Right atrium auricular region (tissue), 2 donors: ENCODE measurements at regions not wholly inside any gene's neighbourhood (a gene's known extent, or its start where the extent isn't known, plus 50 kb on each side); places are given as distances from the start of the nearest gene placed in this dataset.

ENCODE experiments used
- DNase-seq: peaks from one replicate; pipeline ENCODE4 v3.0.0-alpha.2; 2019; ENCODE audit warnings: low spot score
- H3K27ac ChIP-seq, 2 donors: fragments of 200-600 bp; sonication (generic); 1 replicate in 1 of 2; 2 replicates in 1 of 2; pipeline ENCODE4 v1.5.1; 2016 to 2019
- H3K27me3 ChIP-seq, 2 donors: fragments of 200-600 bp; sonication (generic); one replicate each; pipeline versions ENCODE4 v1.5.1 to v1.6.0; 2017 to 2019
- H3K36me3 ChIP-seq: fragments of 200-600 bp; sonication (generic); one replicate; pipeline ENCODE4 v1.5.1; 2016
- H3K4me1 ChIP-seq, 2 donors: fragments of 200-600 bp; sonication (generic); one replicate each; pipeline versions ENCODE4 v1.5.1 to v1.6.0; 2017 to 2019
- H3K4me3 ChIP-seq, 2 donors: fragments of 200-600 bp; sonication (generic); 1 replicate in 1 of 2; 2 replicates in 1 of 2; pipeline ENCODE4 v1.5.1; 2017 to 2019; ENCODE audit warnings: mild to moderate bottlenecking in 1 of 2, moderate library complexity in 1 of 2
- H3K9me3 ChIP-seq, 2 donors: fragments of 200-600 bp; sonication (generic); one replicate each; pipeline ENCODE4 v1.5.1; 2019
- CTCF ChIP-seq, 2 donors: fragments of 200-600 bp; sonication (generic); IDR thresholded peaks; one replicate each; pipeline ENCODE4 v1.5.1; 2019; ENCODE audit warnings: antibody characterized with exemption in 2 of 2

- Histone ChIP-seq H3K27me3 (no peaks in the 10 kb centered on the region), H3K27ac (no peak overlapping the region), H3K36me3 (no peaks in the 10 kb centered on the region), H3K4me3 (no peak overlapping the region), H3K4me1 (no peaks in the 10 kb centered on the region), H3K9me3 (no peaks in the 10 kb centered on the region)
- no peak for TF ChIP-seq CTCF (IDR thresholded peaks at IDR 0.05)
- DNase-seq, result no peak
These were observed 167.0 kb downstream of the POU4F1 start for GRCh38 chr13:78436311-78436710.

- TF ChIP-seq CTCF (IDR thresholded peaks at IDR 0.05), result no peak
- Histone ChIP-seq H3K4me3 (no peak overlapping the region), H3K27ac (no peak overlapping the region), H3K27me3 (no peaks in the 10 kb centered on the region), H3K9me3 (no peaks in the 10 kb centered on the region), H3K36me3 (no peaks in the 10 kb centered on the region), H3K4me1 (no peaks in the 10 kb centered on the region)
- no peak for DNase-seq
These were observed 172.0 kb downstream of the POU4F1 start for GRCh38 chr13:78431328-78431727.

- H3K4me1 ChIP-seq, result no peaks in the 10 kb centered on the region
- DNase-seq, result no peak
- no peaks in the 10 kb centered on the region for H3K27me3 ChIP-seq
- TF ChIP-seq CTCF (IDR thresholded peaks at IDR 0.05), result no peak
- no peak overlapping the region for H3K27ac ChIP-seq
- no peak overlapping the region for H3K4me3 ChIP-seq
- H3K9me3 ChIP-seq, result no peaks in the 10 kb centered on the region
- no peaks in the 10 kb centered on the region for H3K36me3 ChIP-seq
These were observed 172.5 kb downstream of the POU4F1 start for GRCh38 chr13:78430811-78431210.

- H3K27ac ChIP-seq, result no peak overlapping the region
- DNase-seq, result no peak
- H3K36me3 ChIP-seq, result no peaks in the 10 kb centered on the region
- no peak overlapping the region for H3K4me3 ChIP-seq
- H3K27me3 ChIP-seq, result no peaks in the 10 kb centered on the region
- H3K9me3 ChIP-seq, result no peaks in the 10 kb centered on the region
- no peaks in the 10 kb centered on the region for H3K4me1 ChIP-seq
- TF ChIP-seq CTCF (IDR thresholded peaks at IDR 0.05), result no peak
These were observed 173.1 kb downstream of the POU4F1 start for GRCh38 chr13:78430166-78430791.

- Histone ChIP-seq H3K27me3 (no peaks in the 10 kb centered on the region), H3K4me1 (no peaks in the 10 kb centered on the region), H3K9me3 (no peaks in the 10 kb centered on the region), H3K36me3 (no peaks in the 10 kb centered on the region), H3K27ac (no peak overlapping the region), H3K4me3 (no peak overlapping the region)
- no peak for TF ChIP-seq CTCF (IDR thresholded peaks at IDR 0.05)
- no peak for DNase-seq
These were observed 174.7 kb downstream of the POU4F1 start for GRCh38 chr13:78428646-78429045.

- no peak overlapping the region for H3K4me3 ChIP-seq
- H3K36me3 ChIP-seq, result no peaks in the 10 kb centered on the region
- H3K27me3 ChIP-seq, result no peaks in the 10 kb centered on the region
- DNase-seq, result no peak
- no peak for TF ChIP-seq CTCF (IDR thresholded peaks at IDR 0.05)
- H3K9me3 ChIP-seq, result no peaks in the 10 kb centered on the region
- H3K4me1 ChIP-seq, result no peaks in the 10 kb centered on the region
- H3K27ac ChIP-seq, result no peak overlapping the region
These were observed 177.2 kb downstream of the POU4F1 start for GRCh38 chr13:78426183-78426582.
